ENCODE measurements at regions not wholly inside any gene's neighbourhood (a gene's known extent, or its start where the extent isn't known, plus 50 kb on each side); places are given as distances from the start of the nearest gene placed in this dataset.

DNA sequence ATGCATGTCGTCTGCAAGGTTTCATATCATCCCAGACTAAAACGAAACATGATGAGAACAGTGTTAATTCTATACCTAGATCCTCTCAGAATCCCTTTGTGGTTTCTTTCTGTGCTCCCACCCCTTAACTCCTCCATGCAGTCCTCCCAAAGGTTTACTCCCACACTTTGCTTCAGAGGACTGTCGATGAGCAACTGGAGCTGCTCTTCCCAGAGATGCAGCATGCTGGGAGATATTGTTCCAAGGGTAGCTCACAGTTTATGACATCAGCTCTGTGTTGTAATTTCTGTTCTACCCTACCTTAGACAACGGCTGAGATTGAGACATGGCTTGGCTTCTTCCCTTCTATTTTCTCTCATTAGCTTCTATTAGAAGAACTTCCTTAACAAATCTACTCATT, 313.0 kb upstream of the COL8A1 start:
- H3K4me3 ChIP-seq: no peak overlapping the region
- no peaks in the 10 kb centered on the region for H3K4me1 ChIP-seq (ENCODE audit: insufficient read depth)
- WGBS (ENCODE audit: low lambda C conversion rate, missing lambda C conversion rate): 85% methylated on average over 4 of the region's 4 CpGs
- H4K20me1 ChIP-seq (ENCODE audit: insufficient read depth, poor library complexity, severe bottlenecking): no peaks in the 10 kb centered on the region
- H3K4me2 ChIP-seq: no peak overlapping the region
- H3K9me3 ChIP-seq (ENCODE audit: low read depth): no peaks in the 10 kb centered on the region
- H3K27me3 ChIP-seq: no peaks in the 10 kb centered on the region
- no peak overlapping the region for H2AFZ ChIP-seq
- no peaks in the 10 kb centered on the region for H3K36me3 ChIP-seq (replicated peaks; ENCODE audit: insufficient read depth, low read depth)
- no peak overlapping the region for H3K27ac ChIP-seq
- H3K79me2 ChIP-seq: no peaks in the 10 kb centered on the region
- TF ChIP-seq EZH2 (IDR thresholded peaks at IDR 0.05; ENCODE audit: borderline replicate concordance) (no peak), EZH2phosphoT487 (IDR thresholded peaks at IDR 0.05; ENCODE audit: low read depth, severe bottlenecking, unreplicated experiment) (no peak)
- TF ChIP-seq, protein P1, sequence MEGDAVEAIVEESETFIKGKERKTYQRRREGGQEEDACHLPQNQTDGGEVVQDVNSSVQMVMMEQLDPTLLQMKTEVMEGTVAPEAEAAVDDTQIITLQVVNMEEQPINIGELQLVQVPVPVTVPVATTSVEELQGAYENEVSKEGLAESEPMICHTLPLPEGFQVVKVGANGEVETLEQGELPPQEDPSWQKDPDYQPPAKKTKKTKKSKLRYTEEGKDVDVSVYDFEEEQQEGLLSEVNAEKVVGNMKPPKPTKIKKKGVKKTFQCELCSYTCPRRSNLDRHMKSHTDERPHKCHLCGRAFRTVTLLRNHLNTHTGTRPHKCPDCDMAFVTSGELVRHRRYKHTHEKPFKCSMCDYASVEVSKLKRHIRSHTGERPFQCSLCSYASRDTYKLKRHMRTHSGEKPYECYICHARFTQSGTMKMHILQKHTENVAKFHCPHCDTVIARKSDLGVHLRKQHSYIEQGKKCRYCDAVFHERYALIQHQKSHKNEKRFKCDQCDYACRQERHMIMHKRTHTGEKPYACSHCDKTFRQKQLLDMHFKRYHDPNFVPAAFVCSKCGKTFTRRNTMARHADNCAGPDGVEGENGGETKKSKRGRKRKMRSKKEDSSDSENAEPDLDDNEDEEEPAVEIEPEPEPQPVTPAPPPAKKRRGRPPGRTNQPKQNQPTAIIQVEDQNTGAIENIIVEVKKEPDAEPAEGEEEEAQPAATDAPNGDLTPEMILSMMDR (IDR thresholded peaks at IDR 0.05; ENCODE audit: poor library complexity): no peak
- DNase-seq (ENCODE audit: low spot score): no peak
- H3K9me2 ChIP-seq (replicated peaks; ENCODE audit: insufficient read depth): no peaks in the 10 kb centered on the region

DNA sequence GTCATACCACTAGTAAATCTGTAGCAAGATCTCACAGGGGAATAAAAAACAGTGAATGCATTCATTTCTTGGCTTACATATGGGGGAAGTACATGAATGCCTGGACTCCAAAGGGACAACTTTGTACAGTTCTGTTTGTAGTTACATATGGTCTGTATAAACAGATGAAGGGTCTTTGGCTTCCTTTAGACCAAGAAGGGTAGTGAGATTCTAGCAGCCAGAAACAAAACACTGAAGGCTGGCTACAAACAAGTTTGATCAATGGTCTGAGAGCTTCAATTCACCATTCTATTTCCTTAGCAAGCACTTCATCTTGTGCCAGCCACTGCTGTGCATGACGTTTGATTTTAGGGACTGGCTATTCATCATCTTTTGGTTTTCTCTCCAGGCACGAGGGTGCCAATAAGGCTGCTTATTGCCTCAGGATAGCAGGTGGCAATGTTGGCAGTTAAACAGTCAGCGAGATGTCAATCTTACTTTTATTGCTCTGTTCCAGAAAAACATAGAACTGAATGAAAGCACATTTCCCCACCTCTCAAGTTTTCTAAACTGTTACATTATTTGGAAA, 313.7 kb upstream of the COL8A1 start:
- H4K20me1 ChIP-seq (ENCODE audit: insufficient read depth, poor library complexity, severe bottlenecking): no peaks in the 10 kb centered on the region
- H2AFZ ChIP-seq: no peak overlapping the region
- H3K79me2 ChIP-seq: no peaks in the 10 kb centered on the region
- TF ChIP-seq, protein P1 (IDR thresholded peaks at IDR 0.05; ENCODE audit: poor library complexity): no peak
- no peak for TF ChIP-seq EZH2 (IDR thresholded peaks at IDR 0.05; ENCODE audit: borderline replicate concordance)
- no peak for TF ChIP-seq EZH2phosphoT487 (IDR thresholded peaks at IDR 0.05; ENCODE audit: low read depth, severe bottlenecking, unreplicated experiment)
- WGBS (ENCODE audit: low lambda C conversion rate, missing lambda C conversion rate): 56% methylated on average over 3 of the region's 3 CpGs
- no peak overlapping the region for H3K4me3 ChIP-seq
- no peaks in the 10 kb centered on the region for H3K4me1 ChIP-seq (ENCODE audit: insufficient read depth)
- no peaks in the 10 kb centered on the region for H3K9me2 ChIP-seq (replicated peaks; ENCODE audit: insufficient read depth)
- DNase-seq (ENCODE audit: low spot score): no peak
- H3K4me2 ChIP-seq: no peak overlapping the region
- no peak overlapping the region for H3K27ac ChIP-seq
- H3K36me3 ChIP-seq (replicated peaks; ENCODE audit: insufficient read depth, low read depth): no peaks in the 10 kb centered on the region
- no peaks in the 10 kb centered on the region for H3K9me3 ChIP-seq (ENCODE audit: low read depth)
- H3K27me3 ChIP-seq: no peaks in the 10 kb centered on the region

DNA sequence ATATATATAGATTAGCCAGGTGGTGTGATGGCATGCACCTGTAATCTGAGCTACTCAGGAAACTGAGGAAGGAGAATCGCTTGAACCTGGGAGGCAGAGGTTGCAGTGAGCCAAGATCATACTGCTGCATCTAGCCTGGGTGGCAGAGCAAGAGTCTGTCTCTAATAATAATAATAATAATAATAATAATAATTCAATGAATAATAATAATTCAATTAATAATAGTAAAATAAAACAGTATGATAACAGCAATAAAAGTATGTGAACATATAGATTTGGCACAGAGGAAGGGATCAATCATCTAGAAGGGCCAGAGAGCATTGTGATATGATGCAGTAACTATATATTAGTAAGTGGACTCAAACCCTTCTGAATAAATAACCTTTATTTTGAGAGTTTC, 314.5 kb upstream of the COL8A1 start:
- no peak for TF ChIP-seq EZH2 (IDR thresholded peaks at IDR 0.05; ENCODE audit: borderline replicate concordance)
- TF ChIP-seq EZH2phosphoT487 (IDR thresholded peaks at IDR 0.05; ENCODE audit: low read depth, severe bottlenecking, unreplicated experiment): no peak
- TF ChIP-seq, protein P1 (IDR thresholded peaks at IDR 0.05; ENCODE audit: poor library complexity): no peak
- Histone ChIP-seq H3K27ac (no peak overlapping the region), H2AFZ (no peak overlapping the region), H3K4me2 (no peak overlapping the region), H3K27me3 (no peaks in the 10 kb centered on the region), H3K36me3 (replicated peaks; ENCODE audit: insufficient read depth, low read depth) (no peaks in the 10 kb centered on the region), H3K9me2 (replicated peaks; ENCODE audit: insufficient read depth) (no peaks in the 10 kb centered on the region), H3K4me1 (ENCODE audit: insufficient read depth) (no peaks in the 10 kb centered on the region), H3K79me2 (no peaks in the 10 kb centered on the region), H3K4me3 (no peak overlapping the region), H3K9me3 (ENCODE audit: low read depth) (no peaks in the 10 kb centered on the region), H4K20me1 (ENCODE audit: insufficient read depth, poor library complexity, severe bottlenecking) (no peaks in the 10 kb centered on the region)
- DNase-seq (ENCODE audit: low spot score): no peak
- WGBS (ENCODE audit: low lambda C conversion rate, missing lambda C conversion rate): 94% methylated on average over 1 of the region's 1 CpG

DNA sequence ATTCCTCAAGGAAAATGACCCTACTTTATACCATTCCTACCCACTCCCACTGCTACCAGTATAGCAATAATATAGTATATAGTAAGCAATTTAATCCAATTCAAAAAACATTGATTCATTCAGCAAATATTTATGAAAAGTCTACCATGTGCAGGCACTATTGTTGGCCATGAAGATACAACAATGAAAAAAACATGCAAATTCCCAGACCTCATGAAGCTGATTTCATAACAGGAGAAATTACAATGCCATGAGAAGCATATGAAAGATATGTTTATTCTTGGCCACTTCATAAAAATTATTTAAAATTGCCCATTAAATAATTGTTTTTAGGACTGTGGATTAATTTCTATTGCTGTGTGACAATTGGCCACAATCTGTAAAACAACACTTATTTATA, 315.8 kb upstream of the COL8A1 start:
- no peak overlapping the region for H3K4me3 ChIP-seq
- no peak overlapping the region for H3K4me2 ChIP-seq
- no peaks in the 10 kb centered on the region for H3K27me3 ChIP-seq
- no peaks in the 10 kb centered on the region for H3K79me2 ChIP-seq
- no peak overlapping the region for H2AFZ ChIP-seq
- no peaks in the 10 kb centered on the region for H3K9me3 ChIP-seq (ENCODE audit: low read depth)
- no peak overlapping the region for H3K27ac ChIP-seq
- no peaks in the 10 kb centered on the region for H3K4me1 ChIP-seq (ENCODE audit: insufficient read depth)
- no peaks in the 10 kb centered on the region for H4K20me1 ChIP-seq (ENCODE audit: insufficient read depth, poor library complexity, severe bottlenecking)
- no peaks in the 10 kb centered on the region for H3K9me2 ChIP-seq (replicated peaks; ENCODE audit: insufficient read depth)
- no peak for TF ChIP-seq EZH2 (IDR thresholded peaks at IDR 0.05; ENCODE audit: borderline replicate concordance)
- H3K36me3 ChIP-seq (replicated peaks; ENCODE audit: insufficient read depth, low read depth): no peaks in the 10 kb centered on the region
- DNase-seq (ENCODE audit: low spot score): no peak
